H9 (cell line): ENCODE measurements at regions not wholly inside any gene's neighbourhood (a gene's known extent, or its start where the extent isn't known, plus 50 kb on each side); places are given as distances from the start of the nearest gene placed in this dataset.

Experiments
- DNase-seq: peaks from one replicate; pipeline ENCODE4 v3.0.0-alpha.2; 2017
- H2AFZ ChIP-seq: one replicate; pipeline ENCODE4 v1.6.1; 2013; ENCODE audit warnings: mild to moderate bottlenecking, low read length, control low read depth, moderate library complexity
- H2AK5ac ChIP-seq: 2 replicates; pipeline ENCODE4 v1.6.1; 2013; ENCODE audit warnings: low read length, control low read depth, mixed read lengths; ENCODE audit not compliant: insufficient read length
- H2BK120ac ChIP-seq: one replicate; pipeline ENCODE4 v1.6.1; 2013; ENCODE audit warnings: low read depth, mild to moderate bottlenecking, low read length, control low read depth, inconsistent platforms; ENCODE audit not compliant: poor library complexity, severe bottlenecking
- H2BK12ac ChIP-seq: 2 replicates; pipeline ENCODE4 v1.6.1; 2013; ENCODE audit warnings: low read length, control low read depth, mixed read lengths, low read depth; ENCODE audit not compliant: insufficient read length
- H2BK15ac ChIP-seq: 2 replicates; pipeline ENCODE4 v1.6.1; 2013; ENCODE audit warnings: low read depth, low read length, control low read depth
- H2BK20ac ChIP-seq: one replicate; pipeline ENCODE4 v1.6.1; 2013; ENCODE audit warnings: low read depth, mild to moderate bottlenecking, low read length, control low read depth, inconsistent platforms; ENCODE audit not compliant: poor library complexity, severe bottlenecking
- H2BK5ac ChIP-seq: 2 replicates; pipeline ENCODE4 v1.6.1; 2013; ENCODE audit warnings: low read length, control low read depth, mixed read lengths; ENCODE audit not compliant: insufficient read length
- H3K14ac ChIP-seq: 2 replicates; pipeline ENCODE4 v1.6.1; 2013; ENCODE audit warnings: low read length, control low read depth; ENCODE audit not compliant: insufficient read depth
- H3K18ac ChIP-seq: 2 replicates; pipeline ENCODE4 v1.6.1; 2013; ENCODE audit warnings: low read depth, mild to moderate bottlenecking, mixed read lengths, low read length, control low read depth; ENCODE audit not compliant: insufficient read length
- H3K23ac ChIP-seq: 2 replicates; pipeline ENCODE4 v1.6.1; 2013; ENCODE audit warnings: low read length, control low read depth, mixed read lengths, low read depth; ENCODE audit not compliant: insufficient read length
- H3K23me2 ChIP-seq: 2 replicates; pipeline ENCODE4 v1.6.1; 2013; ENCODE audit warnings: low read depth, mild to moderate bottlenecking, mixed read lengths, low read length, control low read depth; ENCODE audit not compliant: insufficient read length, poor library complexity, severe bottlenecking
- H3K27ac ChIP-seq: 2 replicates; pipeline ENCODE4 v1.5.1; 2013; ENCODE audit warnings: low read length, control low read depth, mixed read lengths, low read depth; ENCODE audit not compliant: insufficient read length
- H3K27me3 ChIP-seq: 2 replicates; pipeline ENCODE4 v1.6.1; 2013; ENCODE audit warnings: low read length, control low read depth, inconsistent platforms; ENCODE audit not compliant: insufficient read depth
- H3K4ac ChIP-seq: 2 replicates; pipeline ENCODE4 v1.6.1; 2013; ENCODE audit warnings: low read depth, mild to moderate bottlenecking, control low read depth, inconsistent platforms, low read length, moderate library complexity
- H3K4me1 ChIP-seq: 2 replicates; pipeline ENCODE4 v1.6.1; 2013; ENCODE audit warnings: low read length, control low read depth, inconsistent platforms; ENCODE audit not compliant: insufficient read depth
- H3K4me2 ChIP-seq: 2 replicates; pipeline ENCODE4 v1.6.1; 2013; ENCODE audit warnings: low read length, control low read depth, mixed read lengths; ENCODE audit not compliant: insufficient read length, insufficient read depth
- H3K56ac ChIP-seq: 2 replicates; pipeline ENCODE4 v1.6.1; 2013; ENCODE audit warnings: low read depth, mild to moderate bottlenecking, mixed read lengths, low read length, control low read depth; ENCODE audit not compliant: insufficient read length
- H3K79me1 ChIP-seq: 2 replicates; pipeline ENCODE4 v1.6.1; 2013; ENCODE audit warnings: low read depth, mild to moderate bottlenecking, moderate library complexity, low read length, control low read depth, inconsistent platforms; ENCODE audit not compliant: insufficient read depth, poor library complexity, severe bottlenecking
- H3K79me2 ChIP-seq: 2 replicates; pipeline ENCODE4 v1.6.1; 2013; ENCODE audit warnings: low read length, control low read depth, inconsistent platforms; ENCODE audit not compliant: insufficient read depth
- H3K9ac ChIP-seq: 2 replicates; pipeline ENCODE4 v1.6.1; 2013; ENCODE audit warnings: low read length, control low read depth, mixed read lengths; ENCODE audit not compliant: insufficient read length; ENCODE audit errors: extremely low read depth
- H3K9me3 ChIP-seq: one replicate; pipeline ENCODE4 v1.6.1; 2013; ENCODE audit warnings: low read depth, low read length, inconsistent platforms; ENCODE audit not compliant: control insufficient read depth
- H3T11ph ChIP-seq: one replicate; pipeline ENCODE4 v1.6.1; 2013; ENCODE audit warnings: mild to moderate bottlenecking, low read length, control low read depth, inconsistent platforms
- H4K20me1 ChIP-seq: one replicate; pipeline ENCODE4 v1.6.1; 2013; ENCODE audit not compliant: control insufficient read depth, insufficient read length, insufficient read depth
- H4K5ac ChIP-seq: 2 replicates; pipeline ENCODE4 v1.6.1; 2013; ENCODE audit warnings: low read depth, mild to moderate bottlenecking, mixed read lengths, low read length, control low read depth; ENCODE audit not compliant: insufficient read length
- H4K8ac ChIP-seq: replicated peaks from 2 replicates; pipeline ENCODE4 v1.6.1; 2013; ENCODE audit warnings: low read length, control low read depth, mixed read lengths, low read depth; ENCODE audit not compliant: insufficient read length
- H4K91ac ChIP-seq: 2 replicates; pipeline ENCODE4 v1.6.1; 2013; ENCODE audit warnings: low read depth, mild to moderate bottlenecking, moderate library complexity, mixed read lengths, low read length, control low read depth; ENCODE audit not compliant: insufficient read length
- H3K27ac Mint-ChIP-seq, 3 experiments: 2 replicates in 2 of 3; 3 replicates in 1 of 3; pipeline ENCODE4 v1.8.0; 2020 to 2021; ENCODE audit warnings: mixed read lengths in 3 of 3, mild to moderate bottlenecking in 1 of 3, moderate library complexity in 1 of 3
- H3K27me3 Mint-ChIP-seq: 2 replicates; pipeline ENCODE4 v1.8.0; 2021; ENCODE audit warnings: low read depth, mild to moderate bottlenecking, moderate library complexity, mixed read lengths
- H3K36me3 Mint-ChIP-seq, 3 experiments: 2 replicates in 2 of 3; 3 replicates in 1 of 3; pipeline ENCODE4 v1.8.0; 2020 to 2021; ENCODE audit warnings: low read depth in 3 of 3, mixed read lengths in 3 of 3; ENCODE audit not compliant: insufficient read depth in 1 of 3
- H3K4me1 Mint-ChIP-seq, 2 experiments: 2 replicates each; pipeline ENCODE4 v1.8.0; 2020; ENCODE audit warnings: mixed read lengths in 2 of 2
- H3K4me3 Mint-ChIP-seq, 2 experiments: 2 replicates in 1 of 2; 3 replicates in 1 of 2; pipeline ENCODE4 v1.8.0; 2020 to 2021; ENCODE audit warnings: mild to moderate bottlenecking in 2 of 2, mixed read lengths in 2 of 2, moderate library complexity in 1 of 2
- H3K9me3 Mint-ChIP-seq, 2 experiments: 2 replicates in 1 of 2; 3 replicates in 1 of 2; pipeline ENCODE4 v1.8.0; 2020; ENCODE audit warnings: mild to moderate bottlenecking in 2 of 2, mixed read lengths in 2 of 2, moderate library complexity in 1 of 2
- CTCF ChIP-seq: fragments of 200-600 bp; sonication (generic); conservative IDR thresholded peaks from 3 replicates; pipeline ENCODE4 v1.8.0; 2021; ENCODE audit warnings: antibody characterized with exemption, mild to moderate bottlenecking
- WGBS: extraction: QIAGEN DNeasy Blood & Tissue Kit; methylation state at CpG from one replicate; pipeline ENCODE4 v1.1.7; 2013; ENCODE audit warnings: missing lambda C conversion rate, low lambda C conversion rate, mixed read lengths; ENCODE audit not compliant: insufficient read length; ENCODE audit errors: extremely low coverage; 5-methylcytosine and 5-hydroxymethylcytosine counted together

- Mint-ChIP-seq H3K27ac (no peak overlapping the region), H3K9me3 (no peaks in the 10 kb centered on the region), H3K4me3 (no peak overlapping the region), H3K27me3 (peaks cover 13% of the 10 kb centered on the region), H3K36me3 (no peaks in the 10 kb centered on the region), H3K4me1 (no peaks in the 10 kb centered on the region)
- Histone ChIP-seq H2AK5ac (no peak overlapping the region), H3K18ac (no peak overlapping the region), H3K79me1 (no peaks in the 10 kb centered on the region), H3K14ac (no peak overlapping the region), H4K20me1 (no peaks in the 10 kb centered on the region), H3K9ac (no peak overlapping the region), H2AFZ (no peak overlapping the region), H2BK15ac (no peak overlapping the region), H3K79me2 (no peaks in the 10 kb centered on the region), H3K9me3 (no peaks in the 10 kb centered on the region), H2BK5ac (no peak overlapping the region), H3K23me2 (no peaks in the 10 kb centered on the region), H3K56ac (no peak overlapping the region), H3K23ac (no peak overlapping the region), H4K8ac (no peak overlapping the region), H4K5ac (no peak overlapping the region), H2BK12ac (no peak overlapping the region), H2BK120ac (no peak overlapping the region), H3K4me2 (no peak overlapping the region), H2BK20ac (no peak overlapping the region), H3K27ac (no peak overlapping the region), H4K91ac (no peak overlapping the region), H3T11ph (no peak overlapping the region), H3K27me3 (peaks cover 2% of the 10 kb centered on the region; the same call in 1 of the 2 replicates), H3K4ac (no peak overlapping the region), H3K4me1 (no peaks in the 10 kb centered on the region)
- WGBS = no CpG with 5 or more reads among the region's 6 CpGs
- no peak for DNase-seq
- no peak for TF ChIP-seq CTCF
Measured at GRCh38 chr17:33498069-33498468, 205.0 kb upstream of the ASIC2 start.
